ENCODE measurements at regions not wholly inside any gene's neighbourhood (a gene's known extent, or its start where the extent isn't known, plus 50 kb on each side); places are given as distances from the start of the nearest gene placed in this dataset.
A peak's percentile ranks its signal among the peaks of the same experiment; 100 is the strongest.

GRCh38 chr11:127675581-127675980 is 675.0 kb upstream of the KIRREL3 start:
- ChIA-PET CTCF (no interaction called here), POLR2A (no interaction called here)
- intact Hi-C loops (cut with micrococcal nuclease), result no loop called here
- Histone ChIP-seq H3K36me3 (ENCODE audit: control insufficient read depth in 2 of 2, extremely low read depth in 1 of 2, insufficient read depth in 2 of 2, low read length in 2 of 2) (no peaks in the 10 kb centered on the region), H3K4me3 (replicated peaks in 1 of 3; ENCODE audit: insufficient read depth in 1 of 3, low read depth in 1 of 3, low read length in 3 of 3) (no peak overlapping the region), H3K27me3 (ENCODE audit: control insufficient read depth in 2 of 2, insufficient read depth in 2 of 2, low read length in 2 of 2) (no peaks in the 10 kb centered on the region), H3K79me2 (ENCODE audit: control insufficient read depth, insufficient read depth, low read length) (no peaks in the 10 kb centered on the region), H4K20me1 (replicated peaks; ENCODE audit: control insufficient read depth, extremely low read depth, insufficient read depth, low read length) (no peaks in the 10 kb centered on the region), H3K9me3 (replicated peaks; ENCODE audit: control insufficient read depth, insufficient read depth, low read length) (no peaks in the 10 kb centered on the region), H3K4me1 (ENCODE audit: control insufficient read depth, extremely low read depth, insufficient read depth, low read length) (no peaks in the 10 kb centered on the region), H2AFZ (ENCODE audit: low read depth, low read length) (no peak overlapping the region), H3K9me1 (replicated peaks; ENCODE audit: control insufficient read depth, extremely low read depth, insufficient read depth, low read length) (no peaks in the 10 kb centered on the region), H3K9ac (replicated peaks; ENCODE audit: extremely low read depth, insufficient read depth, low read length) (no peak overlapping the region), H3K4me2 (ENCODE audit: insufficient read depth, low read length) (no peak overlapping the region), H3K27ac (ENCODE audit: insufficient read depth, low read depth, low read length) (no peak overlapping the region)
- FAIRE-seq (no peak), DNase-seq (ENCODE audit: low read depth, low spot score) (peak; percentile 15)
- dilution Hi-C loops (cut with MboI; ENCODE audit: extremely low pct_ligation_motif_present, low sequenced_read_pairs), result no loop called here
- TF ChIP-seq MYC (IDR thresholded peaks at IDR 0.05; ENCODE audit: low read depth, low read length) (no peak), POLR2A (IDR thresholded peaks at IDR 0.05; ENCODE audit: low read depth, low read length) (no peak), CTCF (IDR thresholded peaks at IDR 0.05; ENCODE audit: extremely low read depth in 1 of 2, insufficient read depth in 1 of 2, low read depth in 1 of 2, low read length in 2 of 2) (no peak), POLR2AphosphoS5 (IDR thresholded peaks at IDR 0.05; ENCODE audit: insufficient read depth, low read depth, low read length) (no peak), EZH2 (IDR thresholded peaks at IDR 0.05; ENCODE audit: borderline replicate concordance, low read depth, low read length, severe bottlenecking) (no peak)
- no TSS peak for BruUV-seq (replicated peaks)

GRCh38 chr11:127674754-127675153 is 674.2 kb upstream of the KIRREL3 start:
- FAIRE-seq (no peak), DNase-seq (ENCODE audit: low read depth, low spot score) (no peak)
- Histone ChIP-seq H3K9me1 (replicated peaks; ENCODE audit: control insufficient read depth, extremely low read depth, insufficient read depth, low read length) (no peaks in the 10 kb centered on the region), H3K27ac (ENCODE audit: insufficient read depth, low read depth, low read length) (no peak overlapping the region), H2AFZ (ENCODE audit: low read depth, low read length) (no peak overlapping the region), H3K4me1 (ENCODE audit: control insufficient read depth, extremely low read depth, insufficient read depth, low read length) (no peaks in the 10 kb centered on the region), H3K27me3 (ENCODE audit: control insufficient read depth in 2 of 2, insufficient read depth in 2 of 2, low read length in 2 of 2) (no peaks in the 10 kb centered on the region), H3K4me3 (replicated peaks in 1 of 3; ENCODE audit: insufficient read depth in 1 of 3, low read depth in 1 of 3, low read length in 3 of 3) (no peak overlapping the region), H3K4me2 (ENCODE audit: insufficient read depth, low read length) (no peak overlapping the region), H3K36me3 (ENCODE audit: control insufficient read depth in 2 of 2, extremely low read depth in 1 of 2, insufficient read depth in 2 of 2, low read length in 2 of 2) (no peaks in the 10 kb centered on the region), H4K20me1 (replicated peaks; ENCODE audit: control insufficient read depth, extremely low read depth, insufficient read depth, low read length) (no peaks in the 10 kb centered on the region), H3K9ac (replicated peaks; ENCODE audit: extremely low read depth, insufficient read depth, low read length) (no peak overlapping the region), H3K9me3 (replicated peaks; ENCODE audit: control insufficient read depth, insufficient read depth, low read length) (no peaks in the 10 kb centered on the region), H3K79me2 (ENCODE audit: control insufficient read depth, insufficient read depth, low read length) (no peaks in the 10 kb centered on the region)
- POLR2A ChIA-PET, result no interaction called here
- CTCF ChIA-PET, result no interaction called here
- no peak for TF ChIP-seq EZH2 (IDR thresholded peaks at IDR 0.05; ENCODE audit: borderline replicate concordance, low read depth, low read length, severe bottlenecking)
- no peak for TF ChIP-seq CTCF (IDR thresholded peaks at IDR 0.05; ENCODE audit: extremely low read depth in 1 of 2, insufficient read depth in 1 of 2, low read depth in 1 of 2, low read length in 2 of 2)
- no peak for TF ChIP-seq JUN (IDR thresholded peaks at IDR 0.05; ENCODE audit: borderline replicate concordance, insufficient read depth, insufficient read length, low read depth)
- TF ChIP-seq POLR2A (IDR thresholded peaks at IDR 0.05; ENCODE audit: low read depth, low read length), result no peak
- TF ChIP-seq MAX (IDR thresholded peaks at IDR 0.05; ENCODE audit: insufficient read depth, insufficient read length), result no peak
- no peak for TF ChIP-seq GATA2 (IDR thresholded peaks at IDR 0.05; ENCODE audit: insufficient read depth, insufficient read length, low read depth, low read length)
- dilution Hi-C loops (cut with MboI; ENCODE audit: extremely low pct_ligation_motif_present, low sequenced_read_pairs), result no loop called here
- BruUV-seq (replicated peaks), result no TSS peak
- intact Hi-C loops (cut with micrococcal nuclease), result no loop called here

Measured in endothelial cell of umbilical vein (primary cell).